Gastroesophageal sphincter (tissue), 3 donors: ENCODE measurements at regions not wholly inside any gene's neighbourhood (a gene's known extent, or its start where the extent isn't known, plus 50 kb on each side); places are given as distances from the start of the nearest gene placed in this dataset.

Experiments
- CTCF ChIP-seq, 4 experiments: fragments of 200-600 bp in 2 of 4; fragments of 450-650 bp in 2 of 4; sonication (generic) in 1 of 4; IDR thresholded peaks; one replicate each; pipeline ENCODE4 v1.5.1; 2017 to 2019; ENCODE audit warnings: antibody characterized with exemption in 4 of 4, mild to moderate bottlenecking in 2 of 4, moderate library complexity in 2 of 4
- EP300 ChIP-seq: sonication (generic); formaldehyde crosslinking; IDR thresholded peaks from one replicate; pipeline ENCODE4 v1.6.1; 2017; ENCODE audit warnings: antibody characterized with exemption, mild to moderate bottlenecking
- POLR2A ChIP-seq, 2 donors: fragments of 450-650 bp; IDR thresholded peaks; one replicate each; pipeline ENCODE4 v1.6.1; 2017; ENCODE audit warnings: antibody characterized with exemption in 2 of 2, mild to moderate bottlenecking in 2 of 2, moderate library complexity in 1 of 2
- POLR2AphosphoS5 ChIP-seq: sonication (generic); formaldehyde crosslinking; IDR thresholded peaks from one replicate; pipeline ENCODE4 v1.6.1; 2017; ENCODE audit warnings: antibody characterized with exemption

- TF ChIP-seq CTCF (IDR thresholded peaks at IDR 0.05) (no peak), EP300 (no peak), POLR2AphosphoS5 (no peak), POLR2A (IDR thresholded peaks at IDR 0.05) (no peak)
These were observed 89.2 kb downstream of the RSPH3 start for GRCh38 chr6:158910484-158911440.
